ENCODE measurements at regions not wholly inside any gene's neighbourhood (a gene's known extent, or its start where the extent isn't known, plus 50 kb on each side); places are given as distances from the start of the nearest gene placed in this dataset.

- Histone ChIP-seq H3K9me3 (no peaks in the 10 kb centered on the region), H3K4me1 (no peaks in the 10 kb centered on the region), H3K4me3 (no peak overlapping the region), H3K27me3 (ENCODE audit: insufficient read depth in 3 of 3, low read length in 2 of 3) (no peaks in the 10 kb centered on the region), H3K36me3 (ENCODE audit: insufficient read depth in 1 of 2, low read depth in 1 of 2) (no peaks in the 10 kb centered on the region), H3K27ac (no peak overlapping the region)
- intact Hi-C loops (cut with DNase I) = no loop called here
- TF ChIP-seq CTCF (IDR thresholded peaks at IDR 0.05) = no peak
- DNase-seq = no peak
- WGBS, 3 donors = 77 to 88% (median 79%) methylated on average over 2 of the region's 2 CpGs
- no peak for ATAC-seq
Measured at GRCh38 chr2:58715344-58715743, 474.2 kb upstream of the FANCL start.

- Histone ChIP-seq H3K27ac (no peak overlapping the region), H3K9me3 (no peaks in the 10 kb centered on the region), H3K36me3 (ENCODE audit: insufficient read depth in 1 of 2, low read depth in 1 of 2) (no peaks in the 10 kb centered on the region), H3K27me3 (ENCODE audit: insufficient read depth in 3 of 3, low read length in 2 of 3) (no peaks in the 10 kb centered on the region), H3K4me3 (no peak overlapping the region), H3K4me1 (no peaks in the 10 kb centered on the region)
- TF ChIP-seq CTCF (IDR thresholded peaks at IDR 0.05) = no peak
- DNase-seq = no peak
- WGBS, 3 donors = 91 to 94% (median 92%) methylated on average over 7 of the region's 7 CpGs
- no peak for ATAC-seq
- intact Hi-C loops (cut with DNase I) = no loop called here
Measured at GRCh38 chr2:58714238-58714637, 473.1 kb upstream of the FANCL start.

GRCh38 chr2:58710795-58711279 is 469.7 kb upstream of the FANCL start:
- no peak overlapping the region for H3K4me3 ChIP-seq
- ATAC-seq (no peak), DNase-seq (peak in 1 of 2 donors; percentile 45)
- intact Hi-C loops (cut with DNase I) = no loop called here
- H3K4me1 ChIP-seq = no peaks in the 10 kb centered on the region
- no peaks in the 10 kb centered on the region for H3K27me3 ChIP-seq (ENCODE audit: insufficient read depth in 3 of 3, low read length in 2 of 3)
- H3K36me3 ChIP-seq (ENCODE audit: insufficient read depth in 1 of 2, low read depth in 1 of 2) = no peaks in the 10 kb centered on the region
- no peak overlapping the region for H3K27ac ChIP-seq
- TF ChIP-seq CTCF (IDR thresholded peaks at IDR 0.05) = no peak
- WGBS, 3 donors = 61 to 67% (median 64%) methylated on average over 8 of the region's 8 CpGs
- no peaks in the 10 kb centered on the region for H3K9me3 ChIP-seq

- no peaks in the 10 kb centered on the region for H3K27me3 ChIP-seq (ENCODE audit: insufficient read depth in 3 of 3, low read length in 2 of 3)
- 74 to 75% (median 75%) methylated on average over 1 of the region's 1 CpG for WGBS, 3 donors
Measured at GRCh38 chr2:58709687-58710354, 468.7 kb upstream of the FANCL start.

More at GRCh38 chr2:58709687-58710354, 468.7 kb upstream of the FANCL start:
- no peak for TF ChIP-seq CTCF (IDR thresholded peaks at IDR 0.05)
- H3K4me3 ChIP-seq = no peak overlapping the region
- H3K4me1 ChIP-seq = no peaks in the 10 kb centered on the region
- no peak for ATAC-seq
- intact Hi-C loops (cut with DNase I) = no loop called here
- no peak overlapping the region for H3K27ac ChIP-seq
- no peak for DNase-seq
- no peaks in the 10 kb centered on the region for H3K9me3 ChIP-seq
- H3K36me3 ChIP-seq (ENCODE audit: insufficient read depth in 1 of 2, low read depth in 1 of 2) = no peaks in the 10 kb centered on the region
